GM21367 (cell line): ENCODE measurements at regions not wholly inside any gene's neighbourhood (a gene's known extent, or its start where the extent isn't known, plus 50 kb on each side); places are given as distances from the start of the nearest gene placed in this dataset.

ENCODE experiments used
- ATAC-seq: cut with Tn5 transposase; IDR thresholded peaks from one replicate; pipeline ENCODE4 v1.9.1; 2021; ENCODE audit not compliant: unreplicated experiment

DNA sequence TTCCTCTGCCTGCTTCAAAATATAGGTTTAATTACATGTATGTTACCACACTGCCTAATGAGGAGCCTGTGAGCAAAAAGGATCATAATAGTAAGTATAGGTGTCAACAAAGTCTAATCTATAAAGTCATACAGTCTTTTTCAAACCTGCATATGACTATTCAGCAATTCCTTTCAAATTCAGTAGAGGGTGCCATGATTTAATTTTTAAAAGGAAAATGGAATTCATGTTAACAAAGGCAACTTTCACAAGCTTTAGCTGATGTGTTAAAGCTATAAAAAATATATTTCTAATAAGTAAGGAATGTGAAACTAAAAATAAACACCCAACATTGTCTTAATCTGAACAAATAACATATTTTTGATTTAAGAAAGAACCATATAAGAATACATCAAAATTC is 52.1 kb downstream of the MPP7 start:
- ATAC-seq = no peak

DNA sequence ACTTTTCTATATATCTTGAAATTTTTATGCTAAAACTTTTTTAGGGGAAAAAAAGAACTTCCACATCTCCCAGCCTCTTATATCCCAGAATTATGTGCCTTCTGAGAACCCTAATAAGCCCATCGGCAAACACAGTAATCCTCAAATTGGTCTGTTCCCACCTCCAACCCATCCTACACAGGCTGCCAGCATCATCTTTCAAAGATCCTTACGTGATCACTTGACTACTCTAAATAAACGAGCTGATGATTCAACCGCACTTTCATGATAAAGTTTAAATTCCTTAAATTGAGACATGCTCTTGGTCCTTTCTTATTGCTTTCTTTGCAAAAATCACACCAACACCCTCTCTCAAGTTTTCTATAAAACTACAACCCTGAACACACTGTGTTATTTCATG is 52.5 kb downstream of the MPP7 start:
- no peak for ATAC-seq

DNA sequence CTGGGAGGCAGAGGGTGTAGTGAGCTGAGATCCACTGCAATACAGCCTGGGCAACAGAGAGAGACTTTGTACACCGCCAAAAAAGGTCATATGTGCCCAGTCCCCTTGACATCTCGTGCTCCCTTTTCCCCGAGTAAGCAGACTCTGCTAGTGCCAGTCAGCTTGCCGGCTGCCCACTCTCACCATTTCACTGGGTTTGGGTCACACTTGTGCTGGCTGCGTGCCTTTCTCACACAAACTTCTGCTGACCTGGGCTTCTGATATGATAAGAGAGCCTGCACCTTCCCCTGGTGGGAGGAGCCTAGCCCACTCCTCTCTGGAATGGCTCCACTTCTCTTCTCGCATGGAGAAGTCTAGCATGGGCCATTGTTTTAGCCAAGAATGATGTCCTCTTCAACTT is 53.4 kb downstream of the MPP7 start:
- no peak for ATAC-seq

DNA sequence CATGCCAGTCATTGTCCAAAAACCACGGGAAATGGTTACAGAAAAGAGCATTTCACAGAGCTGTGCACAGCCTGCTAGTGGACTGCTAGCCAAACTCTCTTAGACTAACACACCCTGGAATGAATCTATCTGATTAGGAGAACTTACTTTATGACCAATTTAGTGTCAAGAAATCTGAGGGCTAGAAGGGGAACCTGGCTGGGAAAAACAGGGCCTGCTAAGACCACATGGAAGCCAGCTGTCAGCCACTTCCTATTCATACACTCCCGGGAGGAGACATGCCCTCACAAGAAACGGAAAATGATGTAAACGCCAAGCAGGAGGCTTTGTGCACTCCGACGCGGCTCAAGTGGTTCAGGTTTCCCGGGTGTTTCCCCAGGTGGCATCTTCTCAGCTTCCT is 54.8 kb downstream of the MPP7 start:
- no peak for ATAC-seq

DNA sequence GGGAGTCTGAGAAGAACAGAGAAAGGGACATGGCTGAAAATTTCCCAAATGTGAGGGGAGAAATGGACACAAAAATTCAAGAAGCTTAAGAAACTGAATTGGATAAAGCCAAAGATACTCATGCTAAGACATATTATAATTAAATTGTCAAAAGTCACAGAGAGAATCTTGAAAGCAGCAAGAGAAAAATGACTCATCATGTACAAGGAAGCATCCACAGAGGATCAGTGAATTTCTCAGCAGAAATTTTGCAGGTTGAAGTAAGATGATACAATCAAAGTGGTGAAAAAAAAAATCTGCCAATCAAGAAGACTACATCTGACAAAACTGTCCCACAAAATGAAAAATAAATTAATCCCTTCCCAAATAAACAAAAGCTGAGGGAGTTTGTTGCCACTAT is 56.8 kb downstream of the MPP7 start:
- ATAC-seq = no peak

DNA sequence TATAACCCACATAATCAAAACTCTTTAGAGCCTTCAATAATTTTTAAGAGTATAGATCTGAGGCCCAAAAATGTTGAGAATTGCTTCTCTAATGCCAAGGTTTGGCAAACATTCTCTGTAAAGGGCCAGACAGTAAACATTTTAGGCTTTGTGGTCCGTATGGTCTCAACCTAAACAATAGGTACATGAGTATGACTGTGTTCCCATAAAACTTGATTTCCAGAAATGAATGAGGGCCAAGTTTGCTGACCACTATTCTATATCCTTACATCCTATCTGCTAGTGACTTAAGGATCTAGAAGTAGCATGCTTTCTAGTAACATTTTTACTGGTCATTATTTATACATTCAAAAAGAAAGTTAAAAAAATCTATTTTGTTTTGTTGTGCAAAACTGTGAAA is 58.9 kb downstream of the MPP7 start:
- ATAC-seq = no peak

DNA sequence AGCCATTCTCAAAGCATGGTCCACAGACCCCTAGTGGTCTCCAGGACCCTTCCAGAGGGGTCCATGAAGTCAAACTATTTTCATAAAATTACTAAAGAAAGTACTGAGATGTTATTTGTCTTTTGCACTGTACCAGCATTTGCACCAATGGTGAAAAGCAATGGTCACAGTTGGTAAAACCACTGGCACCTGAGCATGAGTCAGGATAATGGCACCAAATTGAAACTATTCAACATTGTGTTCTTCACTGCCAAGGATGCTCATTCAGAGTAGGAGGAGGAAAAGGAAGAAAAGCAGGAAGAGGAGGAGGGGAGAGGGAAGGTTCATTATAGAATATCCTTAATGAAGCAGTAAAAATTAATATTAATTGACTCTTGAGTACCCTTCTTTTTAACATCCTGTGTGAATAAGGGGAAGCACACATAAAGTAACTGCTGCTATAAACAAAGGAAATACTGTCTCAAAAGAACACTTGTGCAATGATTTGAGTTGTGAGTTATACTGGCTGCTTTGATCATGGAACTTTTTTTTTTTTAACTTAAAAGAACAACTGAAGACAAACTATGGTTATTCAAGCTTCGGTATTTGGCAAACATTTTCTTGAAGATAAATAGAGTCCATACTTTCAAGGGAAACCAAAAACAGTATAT is 60.2 kb downstream of the MPP7 start:
- ATAC-seq = no peak

DNA sequence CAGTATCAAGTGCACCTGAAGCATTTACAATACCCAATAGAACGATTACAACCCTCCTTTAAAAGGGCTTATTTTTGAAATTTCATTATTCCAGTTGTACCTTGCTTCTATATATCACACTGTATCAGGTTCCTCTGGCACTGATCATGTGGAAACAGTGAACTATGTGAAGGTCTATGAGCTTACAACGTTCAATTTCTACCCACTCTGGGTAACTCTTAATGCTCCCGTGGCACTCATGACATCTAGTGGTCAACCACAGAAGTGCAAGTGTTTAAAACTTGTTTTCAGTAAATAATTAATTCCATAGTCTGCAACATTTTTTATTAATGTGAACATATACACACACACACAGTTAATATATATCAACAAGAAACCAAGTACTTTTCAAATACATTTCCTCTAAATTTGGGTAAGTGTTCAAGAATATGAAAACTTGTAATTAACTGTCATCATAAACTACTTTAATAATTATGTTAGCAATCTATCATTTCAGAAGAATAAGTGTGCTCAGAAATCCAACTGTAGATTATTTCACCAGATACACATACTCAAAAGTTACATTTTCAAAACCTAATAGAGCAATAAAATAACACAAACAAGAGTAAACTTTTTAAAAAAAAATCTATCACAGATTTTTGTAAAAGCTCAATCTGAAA is 61.0 kb downstream of the MPP7 start:
- peak; percentile 73 for ATAC-seq

DNA sequence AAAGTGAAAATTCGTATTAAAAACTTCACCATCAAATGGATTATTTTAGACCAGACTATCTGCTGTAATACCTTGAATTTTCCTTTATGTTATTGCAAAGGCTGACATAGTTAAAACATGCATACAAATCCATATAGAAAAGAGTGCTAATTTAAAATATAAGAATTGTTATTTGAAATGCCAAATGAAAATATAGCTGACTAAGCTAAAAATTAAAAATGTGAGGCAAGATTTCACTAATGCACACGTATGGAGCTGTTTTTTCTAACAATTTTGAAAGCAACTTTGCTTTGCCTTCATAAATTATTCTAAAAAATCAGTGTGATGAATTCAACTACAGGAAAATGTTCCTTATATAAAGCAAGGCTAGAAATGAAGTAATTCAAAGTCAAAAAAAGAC is 62.5 kb downstream of the MPP7 start:
- no peak for ATAC-seq

DNA sequence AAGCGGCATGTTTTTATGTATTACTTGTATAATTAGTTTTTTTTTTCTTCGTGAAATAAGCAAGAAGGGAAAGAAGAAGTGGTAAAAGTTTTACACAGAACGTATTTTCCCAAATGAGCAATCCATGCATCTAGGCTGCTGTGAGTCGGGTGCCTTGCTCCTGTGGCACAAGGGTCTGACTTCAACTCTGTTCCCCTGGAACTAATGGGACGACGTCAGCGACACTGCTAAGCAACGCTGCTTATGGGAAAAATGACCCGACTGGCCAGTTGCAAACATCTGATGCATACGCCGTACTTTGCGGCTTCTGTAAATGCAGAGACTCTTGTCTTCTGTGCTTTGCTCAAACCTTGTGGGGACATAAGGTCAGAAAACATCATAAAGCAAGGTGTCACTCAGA is 66.3 kb downstream of the MPP7 start:
- no peak for ATAC-seq

DNA sequence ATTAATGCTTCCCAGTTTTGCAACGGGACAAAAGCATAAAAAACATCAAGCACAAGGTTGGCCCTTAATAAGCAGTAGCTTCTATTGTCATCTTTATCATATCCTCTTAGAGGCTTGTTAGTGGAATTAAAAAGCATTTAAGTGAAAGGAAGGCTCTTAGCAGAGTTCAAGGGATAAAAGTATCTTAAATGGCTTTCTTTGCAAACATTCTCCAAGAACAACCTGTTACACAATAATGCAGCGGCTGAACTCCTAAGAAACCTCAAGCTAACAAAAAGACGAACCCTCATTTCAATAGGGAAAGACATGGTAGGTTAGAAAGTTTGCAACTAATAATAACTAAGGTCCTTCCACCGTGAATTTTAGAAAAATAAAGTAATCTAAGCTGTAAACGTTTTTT is 82.1 kb downstream of the MPP7 start:
- ATAC-seq = no peak

DNA sequence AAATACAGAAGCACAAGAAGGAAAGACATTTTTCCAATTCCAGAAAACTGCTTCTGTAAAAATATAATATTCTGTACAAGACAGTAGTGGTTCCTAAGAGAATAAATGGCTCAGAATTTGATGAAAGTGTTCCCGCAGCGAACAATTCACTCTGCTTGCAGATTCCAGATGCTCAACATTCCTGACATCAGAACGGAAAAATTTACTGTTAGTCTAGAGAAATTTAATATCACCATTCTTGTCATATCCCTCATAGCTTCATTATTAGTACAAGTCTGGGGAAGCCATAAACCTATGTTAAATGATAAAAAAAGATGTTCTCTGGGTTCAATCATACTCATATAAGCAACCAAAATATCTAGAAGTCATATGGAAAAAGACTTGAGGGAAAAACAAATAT is 83.6 kb downstream of the MPP7 start:
- no peak for ATAC-seq

DNA sequence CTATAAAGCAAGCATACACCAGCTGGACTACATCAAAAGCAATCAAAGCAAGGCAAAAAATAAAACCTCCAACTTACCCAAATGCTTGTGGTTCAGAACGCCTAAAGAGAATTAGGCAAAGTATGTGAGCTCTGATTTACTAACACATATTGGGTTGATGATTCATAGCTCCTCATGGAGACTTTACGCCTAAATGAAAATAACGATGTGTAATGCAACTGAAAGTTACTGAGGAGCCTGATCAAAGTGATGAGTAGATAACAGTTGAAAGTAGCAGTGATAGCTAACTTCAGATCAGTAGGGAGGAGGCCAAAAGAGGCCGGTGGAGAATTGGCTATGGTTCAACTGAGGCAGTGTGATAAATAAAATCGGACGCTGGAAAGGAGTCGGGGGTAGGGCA is 85.0 kb downstream of the MPP7 start:
- no peak for ATAC-seq

DNA sequence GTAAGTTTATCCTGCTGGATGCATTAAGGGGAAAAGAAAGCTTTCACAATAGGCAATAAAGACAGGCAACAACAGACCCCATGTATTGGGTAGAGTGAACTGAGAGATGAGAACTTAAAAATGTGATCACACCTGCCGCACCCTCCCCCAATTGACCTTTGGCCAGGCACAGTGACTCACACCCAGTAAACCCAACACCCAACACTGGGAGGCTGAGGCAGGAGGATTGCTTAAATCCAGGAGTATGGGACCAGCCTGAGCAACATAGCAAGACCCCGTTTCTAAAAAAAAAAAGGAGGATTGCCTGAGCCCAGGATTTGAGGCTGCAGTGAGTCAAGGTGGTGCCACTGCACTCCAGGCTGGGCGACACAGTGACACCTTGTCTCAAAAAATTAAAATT is 86.9 kb downstream of the MPP7 start:
- no peak for ATAC-seq

DNA sequence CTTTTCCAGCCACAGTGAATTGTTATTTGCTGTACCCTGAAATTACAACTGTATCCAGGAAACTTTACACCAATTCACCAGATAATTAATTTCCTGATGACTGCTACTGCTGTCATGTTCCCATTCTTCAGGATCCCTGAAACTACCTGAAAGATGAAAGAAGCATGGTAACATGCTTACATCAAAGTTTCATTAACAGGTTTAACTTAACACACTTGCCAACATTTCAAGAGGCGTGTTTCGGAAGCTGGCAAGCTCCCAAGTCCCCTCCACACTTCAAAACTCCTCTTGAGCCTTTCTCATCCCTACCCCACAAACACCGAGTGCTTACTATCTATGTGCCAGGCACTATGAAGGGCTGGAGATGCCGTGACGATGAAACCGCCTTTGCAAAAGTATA is 88.6 kb downstream of the MPP7 start:
- ATAC-seq = no peak

DNA sequence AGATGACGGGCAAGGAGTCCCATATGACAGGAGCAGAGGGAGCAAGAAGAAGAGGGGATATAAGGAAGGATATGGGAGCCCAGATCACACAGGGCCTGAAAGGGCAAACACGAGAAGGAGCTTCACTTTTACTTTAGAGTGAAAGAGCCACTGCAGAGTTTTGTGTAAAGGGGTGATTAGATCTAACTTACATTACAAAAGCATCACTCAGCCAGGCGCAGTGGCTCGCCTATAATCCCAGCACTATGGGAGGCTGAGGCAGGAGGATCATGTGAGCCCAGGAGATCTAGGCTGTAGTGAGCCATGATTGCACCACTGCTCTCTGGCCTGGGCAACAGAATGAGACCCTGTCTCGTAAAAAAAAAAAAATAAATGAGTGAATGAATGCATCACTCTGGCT is 91.1 kb downstream of the MPP7 start:
- no peak for ATAC-seq

DNA sequence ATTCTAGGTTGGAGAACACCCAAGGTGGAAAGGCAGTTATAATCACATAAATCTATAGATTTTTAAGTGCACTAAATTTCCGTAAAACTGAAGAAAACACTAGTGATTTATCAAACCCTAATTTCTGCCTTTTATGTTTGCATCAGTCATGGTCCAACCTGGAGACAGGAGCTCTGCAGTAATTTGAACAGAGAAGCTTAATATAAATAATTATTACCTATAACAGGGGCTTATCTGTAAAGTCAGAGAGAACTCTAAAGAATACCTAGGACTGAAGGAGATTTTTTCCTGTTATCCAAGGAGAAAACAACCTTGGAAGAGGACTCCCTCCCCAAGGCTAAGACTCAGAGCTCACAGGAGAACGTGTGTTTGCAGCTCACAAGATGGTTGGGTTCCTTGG is 95.1 kb downstream of the MPP7 start:
- no peak for ATAC-seq

DNA sequence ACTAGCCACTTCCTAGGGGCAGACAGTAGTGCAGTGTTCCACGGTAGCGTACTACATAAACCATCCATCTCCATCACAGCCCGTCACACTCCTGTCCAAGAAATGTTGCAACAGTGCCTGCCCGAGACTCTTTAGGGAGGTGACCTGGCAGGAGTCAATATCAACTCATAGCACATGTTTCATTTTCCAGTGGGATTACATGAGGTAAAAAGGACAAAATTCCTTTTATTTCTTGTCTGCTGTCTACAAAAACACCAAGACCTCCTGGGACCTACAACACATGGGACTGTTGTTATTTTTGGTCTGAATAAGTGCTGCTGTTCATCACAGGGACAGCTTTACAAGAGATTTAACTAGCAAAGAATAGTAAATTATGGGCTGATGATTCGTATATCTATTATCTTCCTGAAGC is 99.9 kb downstream of the MPP7 start:
- ATAC-seq = no peak

DNA sequence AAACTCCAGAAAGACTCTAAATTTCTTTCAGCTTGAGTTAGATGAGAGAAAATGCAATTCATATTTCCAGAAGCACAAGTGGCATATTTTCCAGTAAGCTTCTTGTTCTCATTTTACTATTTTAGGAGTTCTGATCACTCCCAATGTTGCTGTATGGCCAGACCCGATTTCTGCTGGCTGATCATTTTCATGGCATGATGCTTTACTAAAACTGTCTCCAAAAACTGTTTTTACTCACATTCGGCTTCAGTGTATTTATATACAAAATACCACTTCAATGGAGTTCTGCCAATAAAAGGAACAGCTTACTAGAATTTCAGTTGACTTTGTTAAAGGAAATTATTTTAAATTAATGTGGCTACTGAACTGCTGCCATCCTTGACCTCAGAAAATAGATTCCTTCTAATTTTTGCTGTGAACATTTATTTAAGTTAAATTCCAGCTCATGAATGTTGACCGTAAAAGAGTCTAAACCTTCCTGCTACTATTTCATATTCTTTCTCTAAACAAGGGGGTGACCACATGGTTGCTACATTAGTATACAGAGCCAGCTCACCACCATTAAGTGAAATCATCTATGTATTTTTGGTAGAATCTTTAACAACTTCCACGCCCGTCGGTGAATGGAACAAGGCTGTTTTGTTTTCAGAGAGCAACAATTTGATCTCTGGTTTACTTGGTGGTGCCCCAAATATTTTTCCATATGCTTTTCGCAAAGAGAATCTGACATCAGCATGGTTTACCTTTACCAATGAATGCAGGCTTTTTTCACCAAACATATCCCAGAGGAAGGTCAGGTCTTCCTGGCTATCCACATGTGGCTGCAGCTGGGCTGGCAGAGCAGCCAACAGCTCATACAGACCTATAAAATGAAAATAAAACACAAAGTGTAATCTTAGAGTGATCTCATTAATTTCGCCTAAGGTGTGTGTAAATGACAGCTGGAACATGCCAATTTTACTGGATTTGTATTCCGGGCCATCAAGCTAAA is 101.2 kb downstream of the MPP7 start:
- no peak for ATAC-seq

DNA sequence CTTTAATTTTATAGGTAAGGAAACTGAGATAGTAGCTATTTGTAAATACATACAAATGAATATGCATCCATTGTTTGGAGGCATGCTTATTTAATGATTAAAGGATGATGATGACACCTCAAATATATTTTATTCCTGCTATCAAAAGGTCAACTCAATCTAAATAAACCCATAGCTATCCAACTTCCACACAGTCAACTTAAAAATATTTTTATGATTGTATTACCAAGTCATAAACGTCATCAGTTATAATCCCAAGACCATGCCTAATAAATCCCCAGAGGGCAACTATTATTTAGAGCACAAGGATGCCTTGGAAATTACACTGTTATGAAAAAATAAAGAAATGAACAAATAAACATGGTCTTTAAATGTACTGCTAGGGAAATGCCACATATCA is 102.1 kb downstream of the MPP7 start:
- ATAC-seq = no peak

DNA sequence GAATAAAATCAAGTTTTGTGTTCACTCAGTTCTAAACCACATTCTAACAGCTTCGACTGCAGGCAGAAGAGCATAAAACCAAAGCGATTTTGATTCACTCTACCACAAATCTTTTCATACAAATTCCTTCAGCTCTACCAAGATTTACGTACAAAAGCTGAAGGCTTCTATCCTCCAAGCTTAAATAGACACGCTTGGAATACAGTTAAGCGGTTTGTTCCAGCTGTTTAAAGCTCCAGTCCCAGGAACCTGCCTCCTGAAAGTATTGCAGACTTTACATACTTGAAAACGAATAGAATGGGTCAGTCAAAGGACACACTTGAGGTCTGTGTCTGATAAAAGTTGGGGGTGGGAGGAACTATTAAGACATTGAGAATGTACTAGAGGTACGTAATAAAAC is 102.9 kb downstream of the MPP7 start:
- ATAC-seq = no peak

DNA sequence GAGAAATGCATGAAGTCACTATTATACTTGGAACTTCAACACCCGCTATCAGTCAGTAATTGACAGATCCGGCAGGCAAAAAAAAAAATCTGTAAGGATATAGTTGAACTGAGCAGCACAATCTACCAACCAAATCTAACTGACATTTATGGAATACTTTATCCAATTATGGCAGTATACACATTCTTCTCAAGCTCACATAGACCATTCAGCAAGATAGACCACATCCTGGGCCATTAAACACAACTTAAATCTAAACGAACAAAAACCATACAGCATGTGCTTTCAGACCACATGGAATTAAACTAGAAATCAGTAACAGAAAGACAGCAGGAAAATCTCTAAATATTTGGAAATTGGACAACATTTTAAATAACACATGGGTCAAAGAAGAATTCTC is 112.7 kb downstream of the MPP7 start:
- no peak for ATAC-seq
